G401 (cell line): ENCODE measurements at regions not wholly inside any gene's neighbourhood (a gene's known extent, or its start where the extent isn't known, plus 50 kb on each side); places are given as distances from the start of the nearest gene placed in this dataset.

Experiments used
- DNase-seq: peaks from one replicate; pipeline ENCODE4 v3.0.0-alpha.2; 2015; ENCODE audit warnings: low spot score
- in situ Hi-C: cut with HindIII; loops from 2 replicates; pipeline ENCODE4 v1.10.0; 2016; ENCODE audit warnings: low sequenced_read_pairs, mixed read lengths

GRCh38 chr3:86618706-86619105 is 372.2 kb downstream of the VGLL3 start:
- no peak for DNase-seq
- in situ Hi-C loops = no loop called here

GRCh38 chr3:86605166-86605565 is 385.8 kb downstream of the VGLL3 start:
- DNase-seq = no peak
- in situ Hi-C loops = no loop called here

- in situ Hi-C loops = no loop called here
- no peak for DNase-seq
Measured at GRCh38 chr3:86595696-86596095, 395.3 kb downstream of the VGLL3 start.

DNA sequence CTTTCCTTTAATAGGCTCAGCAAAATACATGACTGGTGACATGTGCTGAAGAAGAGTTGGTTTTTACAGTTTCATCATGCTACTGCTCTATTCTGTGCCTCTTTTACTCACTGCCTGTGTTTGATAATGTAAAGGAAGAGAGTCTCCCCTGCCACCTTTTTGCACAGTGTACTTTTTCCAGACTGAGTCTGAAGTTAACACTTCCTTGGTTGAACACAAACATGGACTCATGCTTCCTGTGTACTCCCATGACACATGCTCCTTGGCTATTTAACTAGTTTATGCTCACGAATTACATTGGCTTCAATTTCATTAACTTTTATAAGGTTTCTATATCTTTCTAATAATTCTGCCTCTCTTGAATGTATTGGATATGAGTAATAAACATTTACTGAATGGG is 396.1 kb downstream of the VGLL3 start:
- in situ Hi-C loops = no loop called here
- DNase-seq = no peak

GRCh38 chr3:86578071-86578470 is 412.9 kb downstream of the VGLL3 start:
- in situ Hi-C loops = no loop called here
- DNase-seq = no peak

DNA sequence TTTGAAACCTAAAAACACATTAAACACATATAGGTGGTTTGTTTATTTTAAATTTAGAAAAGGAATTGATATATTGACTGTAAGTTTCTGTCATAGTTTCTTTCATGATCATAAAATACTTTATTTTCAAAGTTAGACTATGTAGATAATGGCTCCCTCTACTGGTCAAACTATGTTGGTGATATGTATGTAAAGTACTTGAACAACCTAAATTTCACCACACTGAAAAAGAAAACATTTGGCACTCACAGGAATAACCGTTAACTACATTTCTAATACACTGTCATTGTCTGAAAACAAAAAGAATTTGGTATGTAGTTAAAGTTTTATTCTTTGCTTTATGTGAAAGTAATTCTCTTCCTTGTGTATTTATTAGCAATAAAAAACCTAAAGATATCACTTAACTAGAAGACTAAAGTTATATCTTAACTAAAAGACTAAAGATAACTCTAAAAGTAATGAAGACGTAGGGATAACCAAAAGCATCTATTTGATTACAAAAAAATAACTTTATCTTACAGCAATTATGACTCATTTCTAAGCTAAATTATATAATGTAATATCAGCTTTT is 427.5 kb downstream of the VGLL3 start:
- DNase-seq = peak; percentile 45
- in situ Hi-C loops = no loop called here

DNA sequence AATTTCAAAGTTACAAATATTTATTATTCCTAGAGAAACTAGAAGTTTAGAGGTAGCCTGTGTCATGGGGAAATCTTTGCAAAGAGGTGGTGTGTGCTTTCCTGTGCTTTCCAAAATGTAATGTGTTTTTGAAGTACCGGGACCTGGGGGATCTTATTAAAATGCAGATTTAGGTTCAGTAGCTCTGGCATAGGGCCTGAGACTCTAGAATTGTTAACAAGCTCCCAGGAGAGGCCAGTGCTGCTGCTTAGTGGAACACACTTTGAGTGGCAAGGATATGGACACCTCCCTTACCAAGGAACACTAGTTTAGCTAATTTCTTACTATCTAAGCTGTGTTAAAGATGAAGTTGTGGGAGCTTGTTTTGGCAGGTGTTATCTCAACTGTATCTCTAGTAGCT is 428.9 kb downstream of the VGLL3 start:
- DNase-seq = no peak
- in situ Hi-C loops = no loop called here

- no peak for DNase-seq
- in situ Hi-C loops = no loop called here
Measured at GRCh38 chr3:86561215-86561614, 429.7 kb downstream of the VGLL3 start.

- in situ Hi-C loops = no loop called here
- DNase-seq = no peak
Measured at GRCh38 chr3:86554383-86554782, 436.6 kb downstream of the VGLL3 start.

DNA sequence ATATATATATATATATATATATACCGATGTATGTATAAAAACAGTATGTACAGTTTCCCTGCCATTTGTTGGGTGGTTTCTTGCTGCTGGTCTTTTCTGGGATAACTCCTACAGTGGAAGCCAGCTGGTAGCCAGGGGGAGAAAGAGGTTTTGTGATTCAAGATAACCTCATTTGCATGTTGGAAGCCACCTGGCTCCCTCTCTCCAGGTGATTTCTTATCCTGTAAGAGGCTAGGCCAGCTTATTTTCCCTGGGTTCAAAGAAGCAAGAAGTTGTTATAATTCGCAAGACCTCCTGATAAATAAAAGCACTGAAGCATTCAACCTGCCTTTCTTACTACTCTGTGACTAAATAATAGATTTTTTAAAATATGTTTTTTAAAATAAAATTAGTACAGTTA is 443.3 kb downstream of the VGLL3 start:
- no peak for DNase-seq
- in situ Hi-C loops = no loop called here

DNA sequence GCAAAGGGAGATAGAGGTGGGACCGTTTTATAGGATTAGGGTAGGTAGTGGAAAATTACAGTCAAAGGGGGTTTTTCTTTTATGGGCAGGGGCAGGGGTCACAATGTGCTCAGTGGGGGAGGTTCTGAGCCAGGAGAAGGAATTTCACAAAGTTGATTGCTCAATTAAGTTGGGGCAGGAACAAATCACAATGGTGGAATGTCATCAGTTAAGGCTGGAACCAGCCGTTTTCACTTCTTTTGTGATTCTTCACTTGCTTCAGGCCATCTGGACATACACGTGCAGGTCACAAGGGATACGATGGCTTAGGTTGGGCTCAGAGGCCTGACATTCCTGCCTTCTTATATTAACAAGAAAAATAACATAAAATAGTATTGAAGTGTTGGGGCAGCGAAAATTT is 453.8 kb downstream of the VGLL3 start:
- no peak for DNase-seq
- in situ Hi-C loops = no loop called here

- in situ Hi-C loops = no loop called here
- no peak for DNase-seq
Measured at GRCh38 chr3:86519819-86520218, 471.1 kb downstream of the VGLL3 start.

- DNase-seq = no peak
- in situ Hi-C loops = no loop called here
Measured at GRCh38 chr3:86481636-86482035, 509.3 kb downstream of the VGLL3 start.

DNA sequence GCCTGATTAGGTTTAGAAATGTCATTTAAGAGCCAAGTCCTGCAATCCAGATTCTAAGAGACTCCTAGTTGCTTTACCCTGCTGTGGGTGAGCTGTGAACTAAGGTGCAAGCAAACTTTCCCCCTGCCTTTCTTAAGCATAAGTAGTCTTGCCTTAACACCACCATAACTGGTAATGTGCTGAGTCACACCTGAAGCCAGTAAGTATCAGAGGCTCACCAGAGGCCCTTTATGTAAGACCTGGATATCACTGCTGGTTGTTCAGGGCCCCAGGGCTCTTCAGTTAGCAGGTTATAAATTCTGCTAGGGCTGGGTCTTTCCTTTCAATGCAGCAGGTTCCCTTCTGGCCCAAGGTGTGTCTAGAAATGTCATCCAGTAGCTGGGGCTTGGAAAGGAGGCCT is 509.9 kb downstream of the VGLL3 start:
- in situ Hi-C loops = no loop called here
- no peak for DNase-seq

DNA sequence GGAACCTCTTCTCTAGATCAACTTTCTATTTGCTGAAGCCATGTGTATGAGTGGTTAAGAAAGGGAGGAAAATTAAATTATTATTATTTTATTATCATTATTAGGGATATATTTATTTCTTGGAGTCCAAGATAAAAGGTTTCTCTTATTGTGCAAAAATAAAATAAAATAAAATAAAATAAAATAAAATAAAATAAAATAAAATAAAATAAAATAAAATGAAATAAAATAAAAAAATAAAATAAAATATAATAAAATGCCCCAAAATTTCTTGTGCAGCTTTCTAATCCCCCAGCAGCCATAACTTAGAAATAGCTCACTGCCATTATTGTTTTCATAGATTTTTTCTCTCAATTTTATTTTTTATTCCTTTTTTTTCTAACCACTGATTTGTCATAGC is 526.8 kb downstream of the VGLL3 start:
- no peak for DNase-seq
- in situ Hi-C loops = no loop called here

GRCh38 chr3:86451749-86452148 is 539.2 kb downstream of the VGLL3 start:
- in situ Hi-C loops = no loop called here

GRCh38 chr3:86438544-86438943 is 552.4 kb downstream of the VGLL3 start:
- no peak for DNase-seq
- in situ Hi-C loops = no loop called here

More at GRCh38 chr3:86451749-86452148, 539.2 kb downstream of the VGLL3 start:
- no peak for DNase-seq

GRCh38 chr3:86427343-86427742 is 563.6 kb downstream of the VGLL3 start:
- in situ Hi-C loops = no loop called here

DNA sequence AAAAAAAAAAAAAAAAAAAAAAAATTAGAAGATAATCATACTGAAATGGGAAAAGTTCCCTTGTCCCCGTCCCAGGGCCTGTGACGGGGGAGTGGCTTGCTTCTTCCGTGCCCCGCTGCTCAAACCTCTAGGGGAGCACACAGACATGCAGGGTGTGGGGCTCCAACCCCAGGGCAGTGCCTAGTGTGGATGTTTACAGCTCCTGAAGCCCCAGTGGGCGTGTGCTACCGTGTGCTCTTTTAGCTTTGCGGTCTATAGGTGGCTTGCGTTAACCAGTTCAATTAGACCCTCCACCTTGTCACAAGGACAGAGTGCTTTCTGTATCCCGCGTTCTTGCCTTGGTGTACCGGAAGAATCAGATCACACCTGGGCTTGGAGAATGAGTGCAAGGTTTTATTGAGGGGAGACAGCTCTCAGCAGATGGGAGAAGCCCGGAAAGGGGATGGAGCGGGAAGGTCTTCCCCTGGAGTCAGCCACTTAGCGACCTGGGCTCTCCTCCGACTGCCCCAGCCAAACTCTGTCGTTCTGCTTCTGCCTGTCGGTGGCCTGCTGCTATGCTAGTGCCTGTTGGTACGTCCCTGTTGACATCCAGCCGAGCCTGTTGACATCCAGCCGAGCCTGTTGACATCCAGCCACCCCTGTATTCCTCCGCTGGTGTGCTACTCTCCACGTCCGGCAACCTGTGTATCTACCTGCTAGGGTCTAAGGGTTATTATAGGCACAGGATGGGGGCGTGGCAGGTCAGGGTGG is 569.8 kb downstream of the VGLL3 start:
- no peak for DNase-seq
- in situ Hi-C loops = no loop called here

More at GRCh38 chr3:86427343-86427742, 563.6 kb downstream of the VGLL3 start:
- DNase-seq = no peak

DNA sequence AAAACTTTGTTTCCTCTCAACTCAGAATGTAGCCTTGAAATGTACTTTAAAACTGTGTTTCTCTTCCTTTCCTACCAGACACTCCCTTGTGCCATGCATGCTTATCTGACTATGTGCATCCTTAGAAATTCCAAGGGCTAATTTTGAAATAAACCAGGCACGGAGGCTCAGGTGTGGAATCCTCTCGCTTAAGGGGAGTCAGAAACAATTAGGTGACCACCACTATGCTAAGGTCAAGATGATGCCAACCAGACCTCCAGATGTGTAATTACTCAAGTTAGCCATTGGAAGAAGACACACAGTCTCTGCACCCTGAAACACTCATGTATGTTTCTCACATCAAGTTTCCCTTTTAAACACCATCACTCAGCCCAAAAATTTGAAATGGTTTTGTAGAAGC is 572.1 kb downstream of the VGLL3 start:
- DNase-seq = no peak
- in situ Hi-C loops = no loop called here

- no peak for DNase-seq
Measured at GRCh38 chr3:86416334-86416733, 574.6 kb downstream of the VGLL3 start.

More at GRCh38 chr3:86416334-86416733, 574.6 kb downstream of the VGLL3 start:
- in situ Hi-C loops = no loop called here
